Right lobe of liver (tissue), 4 donors: ENCODE measurements at regions not wholly inside any gene's neighbourhood (a gene's known extent, or its start where the extent isn't known, plus 50 kb on each side); places are given as distances from the start of the nearest gene placed in this dataset.

ENCODE experiments used
- POLR2A ChIP-seq: fragments of 450-650 bp; IDR thresholded peaks from one replicate; pipeline ENCODE4 v1.6.1; 2017; ENCODE audit warnings: antibody characterized with exemption, mild to moderate bottlenecking
- TF ChIP-seq, protein P1 (sequence below), 4 donors: fragments of 200-600 bp in 3 of 4; fragments of 450-650 bp in 1 of 4; IDR thresholded peaks; one replicate each; pipeline versions ENCODE4 v1.5.1 to v1.8.0; 2016 to 2022; ENCODE audit warnings: antibody characterized with exemption in 4 of 4, mild to moderate bottlenecking in 2 of 4
- donor health status: DM: no; HTN: no; CAD: no.
- donor health status: DM: no; HTN: no; CAD: no.
- donor health status: DM: no; HTN: yes; CAD: no.

DNA sequence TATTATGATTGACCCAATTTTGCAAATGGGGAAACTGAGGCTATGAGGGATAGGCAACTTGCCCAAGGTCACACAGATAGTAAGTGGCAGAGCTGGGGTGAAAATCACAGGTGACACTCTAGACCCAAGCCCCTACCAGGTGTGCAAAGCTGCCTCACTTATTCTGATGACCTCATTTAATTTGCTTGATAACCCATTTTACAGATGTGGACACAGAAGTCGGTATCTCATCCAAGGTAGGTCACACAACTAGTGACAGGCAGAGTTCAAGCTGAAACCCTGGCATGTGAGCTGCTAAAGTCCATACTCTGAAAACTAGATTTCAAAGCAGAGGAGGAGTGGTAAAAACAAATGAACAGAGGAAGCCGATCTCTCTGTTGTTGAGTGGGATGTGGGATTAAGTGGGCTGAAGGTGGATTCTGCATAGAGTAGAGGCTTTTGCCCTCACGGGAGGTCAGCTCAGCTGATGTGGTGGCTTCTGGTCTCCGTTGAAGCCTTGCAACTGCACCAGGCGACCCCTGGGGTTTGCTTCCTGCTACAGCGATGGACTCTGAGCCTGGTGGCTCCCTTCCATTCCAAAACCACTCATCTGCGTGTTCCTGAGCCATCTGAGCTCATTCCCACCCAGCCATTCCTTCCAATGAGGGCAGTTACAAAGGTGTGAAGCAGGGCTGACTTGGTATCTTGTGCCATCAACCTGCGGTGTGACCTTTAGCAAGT lies 164.3 kb upstream of the FHL2 start:
- TF ChIP-seq, protein P1, sequence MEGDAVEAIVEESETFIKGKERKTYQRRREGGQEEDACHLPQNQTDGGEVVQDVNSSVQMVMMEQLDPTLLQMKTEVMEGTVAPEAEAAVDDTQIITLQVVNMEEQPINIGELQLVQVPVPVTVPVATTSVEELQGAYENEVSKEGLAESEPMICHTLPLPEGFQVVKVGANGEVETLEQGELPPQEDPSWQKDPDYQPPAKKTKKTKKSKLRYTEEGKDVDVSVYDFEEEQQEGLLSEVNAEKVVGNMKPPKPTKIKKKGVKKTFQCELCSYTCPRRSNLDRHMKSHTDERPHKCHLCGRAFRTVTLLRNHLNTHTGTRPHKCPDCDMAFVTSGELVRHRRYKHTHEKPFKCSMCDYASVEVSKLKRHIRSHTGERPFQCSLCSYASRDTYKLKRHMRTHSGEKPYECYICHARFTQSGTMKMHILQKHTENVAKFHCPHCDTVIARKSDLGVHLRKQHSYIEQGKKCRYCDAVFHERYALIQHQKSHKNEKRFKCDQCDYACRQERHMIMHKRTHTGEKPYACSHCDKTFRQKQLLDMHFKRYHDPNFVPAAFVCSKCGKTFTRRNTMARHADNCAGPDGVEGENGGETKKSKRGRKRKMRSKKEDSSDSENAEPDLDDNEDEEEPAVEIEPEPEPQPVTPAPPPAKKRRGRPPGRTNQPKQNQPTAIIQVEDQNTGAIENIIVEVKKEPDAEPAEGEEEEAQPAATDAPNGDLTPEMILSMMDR (IDR thresholded peaks at IDR 0.05), result no peak
- TF ChIP-seq POLR2A, result no peak
